AG04450 (cell line): ENCODE measurements at regions not wholly inside any gene's neighbourhood (a gene's known extent, or its start where the extent isn't known, plus 50 kb on each side); places are given as distances from the start of the nearest gene placed in this dataset.

Experiments used
- CTCF ChIA-PET: fragments of 300-600, 350-600 bp; formaldehyde crosslinking; extraction: SDS; loops from one replicate; lab custom pipeline; 2022; ENCODE audit warnings: antibody characterized with exemption, inconsistent platforms; lab: Charles Lee
- POLR2A ChIA-PET: fragments of 350-600 bp; formaldehyde crosslinking; extraction: SDS; loops from one replicate; lab custom pipeline; 2021; ENCODE audit warnings: antibody characterized with exemption, inconsistent platforms; lab: Yijun Ruan, JAX
- DNase-seq: peaks from one replicate; pipeline ENCODE4 v3.0.0-alpha.2; 2011; ENCODE audit warnings: low read depth, low spot score
- H3K27ac ChIP-seq: one replicate; pipeline ENCODE4 v1.5.1; 2012; ENCODE audit warnings: low read depth, low read length, control low read depth
- H3K27me3 ChIP-seq: one replicate; pipeline ENCODE4 v1.6.0; 2012; ENCODE audit warnings: low read length; ENCODE audit not compliant: control insufficient read depth, insufficient read depth
- H3K4me3 ChIP-seq: 2 replicates; pipeline ENCODE4 v1.5.1; 2011; ENCODE audit warnings: mild to moderate bottlenecking, low read depth, low read length, control low read depth
- H3K9me3 ChIP-seq: 2 replicates; pipeline ENCODE4 v1.5.1; 2012; ENCODE audit warnings: low read length; ENCODE audit not compliant: control insufficient read depth, insufficient read depth
- CTCF ChIP-seq: IDR thresholded peaks from 2 replicates; pipeline ENCODE4 v1.5.1; 2011; ENCODE audit warnings: low read depth, low read length, control low read depth, inconsistent platforms

DNA sequence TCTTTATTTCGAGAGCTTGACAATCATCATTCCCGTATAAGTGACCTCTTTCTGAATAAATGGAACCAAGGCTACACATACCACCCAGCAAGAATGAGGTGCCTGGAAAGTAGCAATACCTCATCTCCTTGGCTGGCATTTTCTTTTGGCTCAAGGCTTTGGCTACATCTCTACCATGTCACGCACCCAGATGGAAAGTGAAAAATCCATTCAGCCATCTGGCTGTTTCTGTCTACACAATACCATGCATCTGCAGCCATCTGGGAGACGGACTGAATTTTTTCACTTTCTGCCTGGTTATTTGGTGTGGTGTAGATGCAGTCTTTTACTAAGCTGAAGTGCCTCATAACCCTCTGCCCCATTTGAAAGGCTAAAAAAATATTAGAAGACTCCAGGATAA is 566.9 kb downstream of the BCL11A start:
- Histone ChIP-seq H3K4me3 (no peak overlapping the region), H3K27ac (no peak overlapping the region), H3K9me3 (no peaks in the 10 kb centered on the region; the same call in 1 of the 2 replicates), H3K27me3 (no peaks in the 10 kb centered on the region)
- DNase-seq, result no peak
- POLR2A ChIA-PET, result no interaction called here
- no peak for TF ChIP-seq CTCF
- CTCF ChIA-PET, result no interaction called here

DNA sequence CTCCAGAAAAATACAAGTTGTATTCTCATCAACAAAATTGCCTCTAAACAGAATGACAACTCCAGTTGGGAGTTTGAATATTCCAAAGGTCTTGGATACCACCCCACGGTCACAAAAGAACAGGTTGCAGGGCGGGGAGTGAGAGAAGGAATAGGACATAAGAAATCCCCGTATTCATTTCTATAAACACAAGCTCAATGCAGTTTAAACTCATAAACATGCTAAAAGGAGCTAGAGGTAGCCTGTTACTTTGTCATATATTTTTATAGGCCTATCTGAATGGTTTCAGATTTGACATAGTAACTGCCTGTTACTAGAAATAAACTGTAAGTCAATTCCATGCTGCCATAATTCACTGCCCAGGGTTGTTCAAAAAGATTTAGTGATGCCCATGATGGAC is 567.5 kb downstream of the BCL11A start:
- CTCF ChIA-PET, result no interaction called here
- Histone ChIP-seq H3K4me3 (no peak overlapping the region), H3K27ac (no peak overlapping the region), H3K27me3 (no peaks in the 10 kb centered on the region), H3K9me3 (no peaks in the 10 kb centered on the region; the same call in 1 of the 2 replicates)
- DNase-seq, result no peak
- POLR2A ChIA-PET, result no interaction called here
- no peak for TF ChIP-seq CTCF

DNA sequence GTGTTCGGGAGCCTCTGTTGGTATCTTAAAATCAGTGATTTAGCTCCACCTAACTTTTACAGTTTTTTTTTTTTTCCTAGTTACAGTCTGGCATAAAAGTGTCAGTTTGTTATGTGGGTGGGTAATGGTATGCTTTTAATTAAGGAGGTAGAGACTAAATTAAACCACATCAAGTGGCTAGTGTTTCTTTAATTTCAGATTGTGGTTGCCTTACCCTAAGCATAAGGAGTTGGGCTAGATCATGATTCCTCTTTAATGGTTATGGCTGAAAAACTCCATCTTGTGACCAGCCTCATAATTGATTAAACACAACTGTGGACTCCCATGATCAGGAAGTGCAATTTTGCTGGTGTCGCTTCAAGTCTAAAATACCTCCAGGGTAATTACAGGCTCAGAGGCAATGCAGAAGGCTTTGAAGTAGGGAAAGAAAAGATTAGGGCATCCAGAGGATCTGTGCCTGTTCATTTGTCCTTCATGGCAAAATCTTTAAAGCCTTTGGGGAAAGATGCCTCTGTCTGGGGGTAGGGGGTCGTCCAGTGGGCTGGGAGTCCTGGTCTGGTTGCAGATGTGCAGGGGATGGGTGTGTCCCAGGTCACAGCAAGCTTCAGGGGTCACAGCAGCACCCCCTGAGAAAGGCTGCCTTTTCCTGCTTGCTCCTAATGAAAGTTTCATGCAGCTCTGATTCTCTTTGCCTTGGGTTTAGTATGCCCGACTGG is 579.2 kb downstream of the BCL11A start:
- H3K9me3 ChIP-seq, result no peaks in the 10 kb centered on the region; the same call in 1 of the 2 replicates
- H3K4me3 ChIP-seq, result no peak overlapping the region
- ChIA-PET CTCF (no interaction called here), POLR2A (no interaction called here)
- no peaks in the 10 kb centered on the region for H3K27me3 ChIP-seq
- no peak for TF ChIP-seq CTCF
- DNase-seq, result no peak
- H3K27ac ChIP-seq, result no peak overlapping the region

DNA sequence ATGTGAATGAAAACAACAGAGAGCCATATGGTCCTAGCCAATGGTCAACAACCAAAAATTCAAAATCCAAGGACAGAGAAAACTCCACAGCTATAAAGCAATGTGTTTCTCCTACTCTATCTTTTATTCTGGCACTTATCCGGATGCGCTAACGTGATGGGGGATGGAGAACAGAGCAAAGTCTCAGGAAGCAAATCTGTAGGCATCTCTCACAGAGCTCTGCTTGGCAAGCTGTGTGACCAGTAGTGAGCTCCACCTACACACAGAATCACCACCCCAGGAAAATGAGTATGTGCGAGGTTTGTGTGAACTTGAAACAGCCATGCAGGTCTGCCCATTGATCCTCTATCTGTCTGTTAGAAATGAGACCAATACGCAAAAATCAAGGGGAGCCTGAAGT is 584.3 kb downstream of the BCL11A start:
- ChIA-PET CTCF (no interaction called here), POLR2A (no interaction called here)
- DNase-seq, result no peak
- H3K27me3 ChIP-seq, result no peaks in the 10 kb centered on the region
- H3K9me3 ChIP-seq, result no peaks in the 10 kb centered on the region; the same call in 1 of the 2 replicates
- no peak overlapping the region for H3K27ac ChIP-seq
- no peak overlapping the region for H3K4me3 ChIP-seq
- TF ChIP-seq CTCF, result no peak

GRCh38 chr2:59968441-59968840 is 585.0 kb downstream of the BCL11A start:
- no peak for TF ChIP-seq CTCF
- CTCF ChIA-PET, result no interaction called here

More at GRCh38 chr2:59968441-59968840, 585.0 kb downstream of the BCL11A start:
- no peak overlapping the region for H3K27ac ChIP-seq
- no peaks in the 10 kb centered on the region for H3K27me3 ChIP-seq
- POLR2A ChIA-PET, result no interaction called here
- no peaks in the 10 kb centered on the region; the same call in 1 of the 2 replicates for H3K9me3 ChIP-seq
- no peak overlapping the region for H3K4me3 ChIP-seq
- DNase-seq, result no peak
